NCI-H1930 (cell line): ENCODE measurements at regions not wholly inside any gene's neighbourhood (a gene's known extent, or its start where the extent isn't known, plus 50 kb on each side); places are given as distances from the start of the nearest gene placed in this dataset.

Experiments used
- DNase-seq, 2 experiments: peaks; one replicate each; lab custom pipeline; 2025; lab: John Stamatoyannopoulos, UW

DNA sequence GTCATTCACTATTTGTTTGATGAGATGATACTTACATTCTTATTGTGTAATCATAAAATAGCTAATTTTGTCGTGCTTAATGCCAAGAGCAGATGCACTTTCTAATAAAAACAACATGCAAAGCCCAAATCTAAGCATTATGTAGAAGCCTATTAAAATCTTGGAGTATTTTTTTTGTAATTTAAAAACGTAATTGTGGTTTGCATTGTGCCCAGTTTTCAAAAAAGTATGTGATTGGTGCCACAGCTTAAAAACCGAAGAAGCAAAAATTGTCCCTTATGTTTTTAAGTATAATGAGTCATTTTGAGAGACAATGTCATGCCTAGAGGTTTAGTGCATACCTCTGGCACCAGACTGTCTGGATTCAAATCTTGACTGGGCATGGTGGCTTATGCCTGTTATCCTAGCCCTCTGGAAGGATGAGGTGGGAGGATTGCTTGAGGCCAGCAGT, 464.8 kb upstream of the RGS6 start:
- DNase-seq: no peak

DNA sequence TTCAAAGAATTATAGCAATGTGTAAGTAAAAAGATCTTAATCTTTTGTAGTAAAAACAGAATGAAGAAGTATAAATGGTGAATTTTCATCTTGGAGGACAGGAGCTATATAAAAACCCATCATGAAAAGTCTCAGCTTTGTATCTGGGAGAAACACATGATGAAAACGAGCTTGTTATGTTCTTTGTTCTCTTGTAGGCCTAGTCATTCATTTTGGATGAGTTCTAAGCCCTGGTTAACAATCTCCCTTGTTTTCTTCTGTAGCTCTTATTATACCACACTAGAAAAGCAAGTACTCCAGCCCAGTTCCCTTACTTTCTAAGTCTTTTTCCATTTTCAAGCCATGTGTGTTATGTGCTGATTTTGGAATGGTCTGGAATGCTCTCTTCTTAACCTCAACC, 463.5 kb upstream of the RGS6 start:
- no peak for DNase-seq

DNA sequence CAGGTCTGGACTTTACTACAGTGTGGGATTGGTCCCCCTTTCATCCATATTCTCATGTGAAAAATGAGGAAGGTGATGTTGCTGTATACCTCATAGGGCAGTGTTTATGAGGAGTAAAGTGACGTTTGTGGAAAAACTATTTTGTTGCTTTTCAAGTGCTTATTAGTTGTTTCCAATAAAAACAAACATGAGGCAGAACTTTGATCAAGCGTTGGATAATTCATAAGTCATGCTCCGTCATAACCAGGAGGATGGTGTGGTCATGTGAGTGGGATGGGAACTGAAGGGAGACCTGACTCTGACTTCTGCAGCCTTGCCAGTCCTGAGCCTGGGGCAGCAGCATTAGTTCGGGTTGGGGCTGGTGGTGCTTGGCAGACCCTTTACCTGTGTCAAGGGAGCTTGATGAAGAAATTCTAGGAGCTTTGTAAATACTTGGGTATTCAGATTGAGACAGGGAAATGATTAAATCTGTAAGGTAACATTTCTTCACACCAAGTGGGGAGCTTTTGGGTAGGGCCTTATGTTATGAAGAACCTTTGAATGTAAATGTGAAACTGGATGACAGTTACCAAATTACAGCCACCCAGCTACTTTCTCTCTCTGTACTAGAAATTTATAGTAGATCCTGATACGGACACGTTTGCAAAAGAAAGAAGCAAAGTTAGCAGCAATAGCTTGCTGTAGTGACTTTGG, 462.4 kb upstream of the RGS6 start:
- no peak for DNase-seq

DNA sequence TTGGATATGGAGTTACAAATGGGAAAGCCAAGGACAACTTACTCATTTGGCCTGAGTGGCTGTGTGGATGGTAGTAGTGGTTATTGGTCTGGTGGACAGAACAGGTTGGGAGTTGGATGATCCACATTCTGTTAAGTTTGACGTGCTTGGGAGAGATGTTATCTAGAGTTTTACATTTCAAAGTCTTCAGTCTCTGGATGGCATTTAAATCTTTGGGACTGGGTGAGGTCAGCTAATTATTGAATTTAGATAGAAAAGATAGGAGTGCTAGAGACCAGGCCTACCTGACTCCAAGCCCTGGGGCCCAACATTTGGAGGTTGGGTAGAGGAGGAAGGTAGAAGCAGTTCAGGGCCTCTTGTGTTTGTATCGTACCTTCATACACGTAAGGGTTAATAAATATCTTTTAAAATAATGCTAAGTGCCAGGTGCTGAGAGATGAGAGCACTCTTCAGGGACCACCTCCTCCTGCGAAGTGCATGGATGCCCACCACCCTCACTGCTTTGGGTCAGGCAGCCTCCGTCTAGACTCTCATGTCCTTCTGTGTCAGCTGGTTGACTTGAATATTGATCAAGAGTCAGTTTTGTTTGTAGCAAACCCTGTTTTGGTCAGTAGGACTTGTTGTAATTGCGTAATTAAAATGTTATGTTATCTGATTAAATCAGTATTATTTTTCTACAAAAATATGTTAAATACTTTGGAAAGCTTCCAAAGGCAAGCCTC, 460.4 kb upstream of the RGS6 start:
- no peak for DNase-seq

DNA sequence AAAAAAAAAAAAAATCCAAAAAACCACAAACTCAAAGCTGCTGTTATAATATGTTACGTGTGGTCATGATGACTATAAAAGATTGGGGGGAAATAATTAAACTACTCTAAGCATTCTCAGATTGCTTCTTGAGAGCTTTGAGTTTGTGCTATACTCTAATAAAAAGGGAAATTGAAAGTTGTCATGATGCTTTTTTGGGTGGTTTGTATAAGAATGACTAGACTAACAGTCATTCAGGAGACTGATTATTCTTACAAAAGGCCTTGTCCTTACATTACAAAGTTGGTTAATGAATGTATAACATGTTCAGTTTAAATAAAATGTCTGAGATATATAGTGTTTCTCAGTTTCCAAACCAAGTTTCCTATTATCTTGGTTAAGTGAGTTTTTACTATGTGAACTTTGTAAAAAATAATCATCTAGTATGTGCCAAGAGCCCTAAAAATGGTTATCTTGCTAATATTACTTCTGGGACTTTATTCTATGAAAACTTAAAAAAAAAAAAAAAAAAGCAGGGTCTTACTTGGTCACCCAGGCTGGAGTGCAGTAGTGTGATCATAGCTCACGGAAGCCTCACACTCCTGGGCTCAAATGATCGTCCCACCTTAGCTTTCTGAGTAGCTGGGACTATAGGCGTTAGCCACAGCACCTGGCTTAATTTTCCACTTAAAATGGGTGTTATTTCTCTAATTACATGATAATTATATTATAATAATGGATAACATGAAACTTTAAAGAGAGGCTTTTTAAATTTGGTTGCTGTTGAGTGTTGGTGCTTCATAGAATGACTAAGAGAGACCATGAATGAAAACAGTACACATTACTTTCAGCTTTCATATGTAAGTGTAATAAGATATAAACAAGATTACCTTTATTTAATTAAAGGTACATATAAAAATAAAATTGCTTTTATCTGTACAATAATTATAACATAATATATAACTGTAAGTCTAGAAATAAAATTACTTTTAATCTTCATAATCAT, 459.6 kb upstream of the RGS6 start:
- DNase-seq: no peak

DNA sequence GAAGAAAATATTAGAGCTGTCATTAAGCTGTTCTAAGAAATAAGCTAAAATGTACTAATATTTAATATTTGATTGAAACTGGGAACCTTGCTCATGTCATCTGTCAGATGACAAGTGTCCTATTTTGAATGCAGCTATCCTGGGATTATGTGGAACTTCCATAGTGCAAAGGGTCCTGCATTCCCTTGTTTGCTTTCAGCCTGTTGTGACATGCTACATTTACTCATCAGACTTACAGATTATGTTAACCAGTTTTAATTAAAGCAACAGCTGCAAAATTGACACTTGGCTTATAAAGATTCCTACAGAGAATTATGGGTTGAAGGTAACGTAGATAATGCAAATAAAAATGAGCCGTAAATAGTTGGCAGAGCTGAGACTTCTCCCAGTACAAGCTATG, 458.4 kb upstream of the RGS6 start:
- no peak for DNase-seq

DNA sequence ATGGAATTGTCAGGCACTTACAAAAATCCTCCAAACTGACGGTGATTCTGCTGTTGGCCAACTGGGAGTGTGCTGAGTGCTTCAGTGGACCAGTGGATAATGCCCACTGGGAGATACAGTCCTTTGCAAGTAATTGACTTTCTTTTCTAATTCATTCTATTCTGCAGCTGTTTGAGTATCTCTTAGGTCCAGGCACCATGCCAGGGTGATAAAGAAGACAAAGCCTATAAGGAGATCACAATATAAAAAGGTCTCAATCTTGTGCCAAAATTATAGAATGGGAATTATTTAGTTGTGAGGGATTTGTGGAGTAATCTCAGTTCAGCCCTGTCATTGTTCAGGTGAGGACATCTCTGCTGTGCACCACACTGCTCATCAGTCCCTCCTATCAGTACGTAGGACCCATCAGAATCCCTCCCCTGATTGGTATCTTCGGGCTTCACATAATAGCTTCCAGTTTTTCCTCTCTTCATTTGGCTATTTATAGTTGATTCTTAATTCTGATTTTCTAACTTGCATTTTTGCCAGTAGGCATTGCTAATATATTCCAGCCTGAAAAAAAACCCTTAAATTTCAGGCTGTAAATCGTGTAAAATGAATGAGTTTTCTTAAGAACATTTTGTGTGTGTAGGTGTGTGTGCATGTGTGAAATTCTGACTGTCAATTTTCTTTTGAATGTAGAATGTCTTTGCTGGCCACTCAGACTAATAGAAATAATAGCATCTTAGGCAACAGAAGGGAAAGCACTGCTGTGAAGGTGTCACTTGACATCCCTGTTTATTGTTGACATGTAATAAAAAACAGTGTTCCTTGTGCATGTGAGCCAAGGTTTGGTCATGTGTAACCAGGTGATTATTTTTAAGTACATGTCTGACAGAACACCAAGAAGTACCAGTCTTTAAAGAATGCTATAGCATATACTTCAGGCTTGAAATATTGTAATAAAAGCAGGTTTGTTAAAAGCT, 457.6 kb upstream of the RGS6 start:
- DNase-seq: peak; percentile 19 to 29

DNA sequence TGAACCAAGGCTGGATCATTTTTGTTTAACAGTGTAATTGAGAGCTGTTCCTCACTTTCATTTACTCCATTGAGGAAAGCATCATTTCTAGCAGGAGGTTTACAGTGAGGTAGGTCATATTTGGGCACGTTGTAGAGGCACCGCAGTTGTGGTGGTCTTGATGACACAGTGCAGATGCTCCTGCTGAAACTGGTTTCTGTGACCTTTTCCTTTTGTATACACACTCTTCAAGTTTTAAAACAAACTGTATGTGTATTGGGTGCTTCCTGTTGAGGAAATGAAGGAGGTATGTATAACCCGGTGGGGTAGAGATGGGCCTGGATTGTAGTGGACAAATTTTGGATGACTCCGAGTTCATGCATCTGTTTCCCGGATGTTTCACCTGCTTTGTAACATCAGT, 456.3 kb upstream of the RGS6 start:
- no peak for DNase-seq

DNA sequence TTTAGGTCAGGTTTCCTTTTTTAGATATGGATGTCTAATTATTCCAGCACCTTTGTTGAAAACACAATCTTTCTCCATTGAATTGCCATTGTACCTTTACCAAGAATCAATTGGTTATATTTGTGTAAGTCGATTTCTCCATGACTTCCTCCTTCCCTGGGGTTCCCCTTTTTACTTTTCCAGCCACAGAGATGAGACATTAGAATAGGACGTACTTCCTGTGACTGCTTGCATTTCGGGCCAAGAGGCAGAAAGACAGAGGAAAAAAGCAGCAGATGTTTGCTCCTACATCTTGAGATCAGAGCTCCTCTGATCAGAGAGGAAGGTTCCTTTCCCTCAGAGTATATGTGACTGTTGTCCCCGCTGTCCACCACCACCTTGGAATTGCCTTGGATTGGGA, 453.7 kb upstream of the RGS6 start:
- DNase-seq: no peak

DNA sequence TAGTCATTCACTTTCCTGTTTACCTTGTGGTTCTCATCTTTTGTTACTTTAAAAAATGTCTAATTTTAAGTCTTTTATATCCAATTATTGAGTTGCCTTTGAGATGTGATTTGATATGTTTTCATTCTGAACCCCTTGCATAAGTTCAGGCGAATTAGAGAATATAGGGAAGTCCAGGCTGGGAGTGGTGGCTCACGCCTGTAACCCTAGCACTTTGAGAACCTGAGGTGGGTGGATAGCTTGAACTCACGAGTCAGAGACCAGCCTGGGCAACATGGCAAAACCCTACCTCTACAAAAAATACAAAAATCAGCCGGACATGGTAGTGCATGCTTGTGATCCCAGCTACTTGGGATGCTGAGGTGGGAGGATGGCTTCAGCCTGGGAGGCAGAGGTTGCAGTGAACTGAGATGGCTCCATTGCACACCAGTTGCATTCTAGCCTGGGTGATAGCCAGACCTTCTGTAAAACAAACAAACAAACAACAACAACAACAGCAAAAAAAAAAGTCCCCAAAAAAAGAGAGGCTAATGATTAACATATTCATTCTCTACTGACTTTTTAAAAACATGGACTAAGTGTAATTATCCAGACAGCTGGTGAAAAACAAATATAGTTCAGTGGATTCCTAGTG, 451.1 kb upstream of the RGS6 start:
- no peak for DNase-seq

DNA sequence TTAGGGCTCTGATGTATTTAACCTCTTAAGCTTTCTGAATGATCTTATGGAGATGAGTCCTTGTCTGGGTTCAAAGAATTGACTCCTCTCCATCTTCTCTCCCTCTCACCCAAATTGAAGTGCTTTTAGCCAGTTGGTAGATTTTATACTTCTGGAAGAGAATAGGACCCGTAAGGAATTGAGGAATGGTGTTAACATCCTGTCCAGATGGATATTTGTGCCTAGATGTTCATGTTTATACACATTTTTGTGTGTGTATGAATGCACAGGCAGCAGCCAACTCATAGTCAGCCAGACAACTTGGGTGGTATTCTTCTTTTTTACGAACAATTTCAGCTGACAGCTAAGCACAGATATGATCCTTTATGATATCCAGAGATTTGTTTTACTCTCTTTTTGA, 449.6 kb upstream of the RGS6 start:
- DNase-seq: no peak

DNA sequence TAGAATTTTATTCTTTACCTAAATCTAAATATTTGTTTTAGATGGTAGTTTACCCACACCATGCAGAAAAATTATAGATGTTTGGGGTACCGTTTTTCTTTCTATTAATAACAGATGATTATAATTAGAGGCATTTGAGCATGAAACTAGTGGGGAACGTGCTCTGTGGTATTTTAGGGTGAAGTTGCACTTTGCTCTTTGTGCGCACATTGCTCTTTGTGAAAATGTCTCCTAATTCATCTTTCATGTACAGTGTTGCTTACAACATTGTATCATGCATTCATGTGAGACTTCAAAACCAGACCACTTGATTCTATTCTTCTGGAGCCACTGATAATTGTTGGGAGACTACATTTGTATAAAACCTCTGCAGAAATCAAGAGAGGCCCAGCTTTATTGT, 449.1 kb upstream of the RGS6 start:
- DNase-seq: no peak

DNA sequence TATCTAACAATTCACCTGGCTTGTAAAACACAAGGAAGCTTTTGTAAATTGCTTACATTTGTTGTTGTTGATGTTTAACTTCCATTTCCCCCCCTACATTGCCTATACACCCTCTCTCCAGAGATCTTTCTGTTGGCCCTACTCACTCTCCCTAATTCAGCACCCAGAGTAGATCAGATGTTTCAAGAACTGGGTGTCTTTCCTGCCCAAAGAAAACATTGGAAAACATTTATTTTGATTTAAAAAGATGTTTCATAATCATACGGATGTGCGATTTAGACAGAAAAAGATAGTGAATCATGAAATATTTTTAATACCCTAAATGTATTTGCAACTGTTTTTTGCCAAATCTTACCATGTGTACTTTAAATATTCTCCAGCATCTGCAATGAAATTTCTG, 446.4 kb upstream of the RGS6 start:
- no peak for DNase-seq

DNA sequence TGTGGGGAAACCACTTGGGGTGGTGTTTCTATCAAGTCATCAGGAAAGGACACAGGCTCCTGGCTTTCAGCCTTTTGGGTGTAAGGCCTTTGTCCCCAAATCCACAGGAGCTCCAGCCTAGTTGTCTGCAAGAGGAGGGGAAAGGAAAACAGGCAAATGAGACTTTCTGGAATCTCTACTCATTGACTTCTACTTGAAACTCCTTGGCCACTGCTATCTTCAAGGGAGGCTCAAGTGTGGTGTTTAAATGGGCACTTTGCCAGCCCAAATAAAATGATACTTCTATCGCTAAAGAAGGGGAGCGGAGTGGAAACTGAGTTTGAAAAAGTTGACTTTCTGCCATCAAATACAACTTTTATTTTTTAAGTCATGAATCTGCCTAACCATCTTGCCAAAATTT, 445.9 kb upstream of the RGS6 start:
- DNase-seq: no peak

DNA sequence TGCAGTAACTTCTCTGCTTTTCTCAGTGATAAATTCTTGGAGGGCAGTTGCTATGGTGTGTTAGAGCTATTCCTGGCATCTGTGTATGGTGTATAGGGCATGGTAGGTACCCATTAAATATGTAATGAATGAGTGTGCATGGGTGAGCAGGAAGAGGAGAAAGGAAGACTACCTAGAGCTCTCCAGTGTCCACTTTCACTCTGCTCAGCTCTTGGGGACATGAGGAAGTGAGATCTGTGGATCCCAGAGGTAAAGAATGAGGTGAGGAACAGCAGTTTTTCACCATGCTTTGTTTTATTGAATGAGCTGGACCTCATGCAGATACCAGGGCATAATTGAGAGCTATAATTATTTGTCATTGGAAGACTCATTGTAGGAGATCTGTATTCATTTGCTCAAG, 444.8 kb upstream of the RGS6 start:
- DNase-seq: no peak

DNA sequence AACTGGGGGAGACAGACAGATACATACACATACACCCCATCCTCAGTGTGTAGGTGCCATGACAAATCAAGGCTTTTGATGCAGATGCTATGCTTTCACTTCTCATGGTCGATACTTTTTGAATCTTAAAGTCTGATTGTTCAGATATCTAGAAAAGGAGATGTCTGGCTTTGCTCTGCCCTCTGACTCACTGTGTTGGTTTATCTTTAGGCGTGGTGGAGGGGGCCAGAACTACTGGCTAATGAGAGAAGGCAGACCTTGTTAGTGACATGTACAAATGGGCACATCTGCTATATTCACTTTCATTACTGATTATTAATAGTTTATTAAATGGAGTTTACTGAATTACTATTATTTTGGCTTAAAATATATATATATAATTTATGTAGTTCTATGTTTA, 444.3 kb upstream of the RGS6 start:
- no peak for DNase-seq

DNA sequence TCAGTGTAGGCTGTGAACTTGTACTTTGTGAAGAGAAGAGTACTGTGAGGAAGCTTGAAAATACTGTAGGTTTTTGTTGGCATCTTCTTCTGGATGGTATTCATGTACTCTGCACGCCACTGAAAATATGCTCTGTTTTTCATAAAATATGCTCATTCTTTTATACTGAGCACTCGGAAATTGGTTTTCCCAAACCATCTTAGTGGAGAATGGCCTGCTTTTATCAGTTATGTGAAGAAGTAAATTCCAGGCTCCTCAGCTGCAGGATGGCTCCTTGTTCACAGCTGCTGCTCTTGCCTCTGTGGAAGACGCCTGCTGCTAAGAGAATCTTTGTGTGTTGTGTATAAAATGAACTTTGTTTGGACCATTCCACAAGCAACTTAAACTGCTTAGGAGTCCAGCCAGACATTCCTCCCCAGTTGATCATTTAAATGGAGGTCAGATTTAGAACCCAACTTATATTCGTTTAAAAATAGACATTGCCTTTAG, 443.5 kb upstream of the RGS6 start:
- DNase-seq: no peak

DNA sequence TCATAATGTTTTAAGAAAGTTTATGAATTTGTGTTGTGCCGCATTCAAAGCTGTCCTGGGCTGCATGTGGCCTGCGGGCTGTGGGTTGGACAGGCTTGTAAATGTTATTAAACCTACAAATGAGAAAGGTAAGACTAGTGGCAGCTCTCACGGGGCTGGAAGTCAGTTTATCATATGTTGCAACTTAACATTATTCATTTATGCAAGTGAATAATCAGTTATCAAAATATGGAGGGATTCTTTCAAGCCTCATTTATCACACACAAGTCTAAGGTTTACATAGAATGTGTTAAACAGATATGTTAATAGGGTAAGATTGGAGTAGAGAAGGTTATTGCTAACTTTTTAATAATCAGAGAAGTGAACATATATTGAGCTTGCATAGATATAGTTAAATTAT, 442.5 kb upstream of the RGS6 start:
- DNase-seq: no peak

DNA sequence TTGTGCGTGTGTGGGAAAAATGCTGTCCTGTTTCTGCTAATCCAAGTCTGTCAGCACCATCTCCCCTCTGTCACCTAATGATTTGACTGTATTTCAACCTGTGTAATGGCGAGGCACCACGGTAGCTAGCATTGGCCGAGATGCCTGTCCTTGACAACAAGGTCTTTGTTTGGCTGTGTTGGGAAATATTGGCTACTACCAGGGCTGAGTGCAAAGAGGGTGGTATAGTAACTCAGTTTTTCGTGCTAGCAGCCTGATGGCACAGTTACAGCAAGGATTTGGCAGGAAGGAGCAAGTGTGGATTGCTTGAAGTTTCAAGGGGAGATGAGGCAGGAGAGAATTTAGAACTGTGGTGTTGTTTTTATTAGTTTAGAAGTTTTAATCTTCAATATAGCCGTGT, 440.3 kb upstream of the RGS6 start:
- no peak for DNase-seq

DNA sequence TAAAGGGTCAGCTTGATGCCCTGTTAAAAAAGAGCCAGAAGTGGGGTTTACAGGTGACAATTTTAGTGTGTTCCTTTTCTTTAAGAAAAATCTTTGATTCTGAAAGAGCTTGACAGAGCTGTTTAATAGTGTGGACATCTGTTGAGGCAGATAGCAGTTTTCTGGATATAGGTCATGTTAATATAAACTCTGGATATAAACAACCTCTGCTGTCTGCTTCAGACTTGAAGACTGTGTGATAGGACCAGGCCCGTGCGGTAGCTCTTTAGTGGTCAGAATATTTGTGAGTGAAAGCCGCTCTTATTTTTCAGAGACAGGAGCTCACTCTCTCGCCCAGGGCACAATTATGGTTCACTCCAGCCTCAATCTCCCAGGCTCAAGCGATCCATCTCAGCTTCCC, 439.9 kb upstream of the RGS6 start:
- no peak for DNase-seq

DNA sequence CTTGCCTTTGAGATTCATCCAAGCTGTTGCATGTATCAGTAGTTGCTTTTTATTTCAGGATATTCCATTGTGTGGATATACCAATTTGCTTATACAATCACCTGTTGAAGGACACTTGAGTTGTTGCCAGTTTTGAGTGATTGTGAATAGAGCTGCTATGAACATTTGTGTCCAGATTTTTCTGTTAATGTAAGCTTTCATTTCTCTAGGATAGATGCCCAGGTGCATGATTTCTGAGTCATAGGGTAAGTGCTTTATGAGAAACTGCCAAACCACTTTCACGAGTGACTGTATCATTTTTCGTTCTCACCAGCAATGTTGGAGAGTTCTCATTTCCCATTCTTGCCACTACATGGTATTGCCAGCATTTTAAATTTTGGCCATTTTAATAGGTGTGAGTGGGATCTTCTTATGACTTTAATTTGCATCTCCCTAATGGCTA, 434.6 kb upstream of the RGS6 start:
- DNase-seq: no peak
